ENCODE measurements at regions not wholly inside any gene's neighbourhood (a gene's known extent, or its start where the extent isn't known, plus 50 kb on each side); places are given as distances from the start of the nearest gene placed in this dataset.

DNA sequence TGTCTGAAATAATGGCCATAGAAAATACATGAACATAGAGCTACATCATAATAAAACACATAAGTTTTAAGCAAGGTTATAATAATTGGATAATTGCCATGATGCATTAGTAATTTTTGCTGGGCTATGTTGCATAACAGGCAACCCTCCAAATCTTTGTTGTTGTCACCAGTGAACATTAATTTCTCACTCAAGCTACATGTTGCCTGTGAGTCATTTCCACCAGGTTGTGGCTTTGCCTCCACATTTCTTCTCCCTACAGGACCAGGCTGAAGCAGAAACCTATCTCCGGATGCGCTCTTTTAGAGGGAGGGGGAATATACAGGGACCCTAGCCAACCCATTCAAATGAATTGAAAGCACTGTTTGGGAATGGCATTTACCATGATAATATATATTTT lies 347.7 kb downstream of the GABRG1 start:
- no peak for TF ChIP-seq POLR2A (IDR thresholded peaks at IDR 0.05; ENCODE audit: low read depth)
- no peak for TF ChIP-seq POLR2AphosphoS5 (IDR thresholded peaks at IDR 0.05)
- TF ChIP-seq, protein P1, sequence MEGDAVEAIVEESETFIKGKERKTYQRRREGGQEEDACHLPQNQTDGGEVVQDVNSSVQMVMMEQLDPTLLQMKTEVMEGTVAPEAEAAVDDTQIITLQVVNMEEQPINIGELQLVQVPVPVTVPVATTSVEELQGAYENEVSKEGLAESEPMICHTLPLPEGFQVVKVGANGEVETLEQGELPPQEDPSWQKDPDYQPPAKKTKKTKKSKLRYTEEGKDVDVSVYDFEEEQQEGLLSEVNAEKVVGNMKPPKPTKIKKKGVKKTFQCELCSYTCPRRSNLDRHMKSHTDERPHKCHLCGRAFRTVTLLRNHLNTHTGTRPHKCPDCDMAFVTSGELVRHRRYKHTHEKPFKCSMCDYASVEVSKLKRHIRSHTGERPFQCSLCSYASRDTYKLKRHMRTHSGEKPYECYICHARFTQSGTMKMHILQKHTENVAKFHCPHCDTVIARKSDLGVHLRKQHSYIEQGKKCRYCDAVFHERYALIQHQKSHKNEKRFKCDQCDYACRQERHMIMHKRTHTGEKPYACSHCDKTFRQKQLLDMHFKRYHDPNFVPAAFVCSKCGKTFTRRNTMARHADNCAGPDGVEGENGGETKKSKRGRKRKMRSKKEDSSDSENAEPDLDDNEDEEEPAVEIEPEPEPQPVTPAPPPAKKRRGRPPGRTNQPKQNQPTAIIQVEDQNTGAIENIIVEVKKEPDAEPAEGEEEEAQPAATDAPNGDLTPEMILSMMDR (IDR thresholded peaks at IDR 0.05): no peak
- TF ChIP-seq EP300 (IDR thresholded peaks at IDR 0.05): no peak
- H3K4me1 ChIP-seq: no peaks in the 10 kb centered on the region
- H3K4me3 ChIP-seq: no peak overlapping the region
- no peaks in the 10 kb centered on the region for H3K27me3 ChIP-seq
- H3K9me3 ChIP-seq: no peaks in the 10 kb centered on the region
- 93% methylated on average over 2 of the region's 2 CpGs for WGBS
- no peak for DNase-seq (ENCODE audit: extremely low spot score)
- H3K36me3 ChIP-seq: no peaks in the 10 kb centered on the region
- no peak overlapping the region for H3K27ac ChIP-seq (replicated peaks in 1 of 4)
- intact Hi-C loops (cut with DNase I): no loop called here

DNA sequence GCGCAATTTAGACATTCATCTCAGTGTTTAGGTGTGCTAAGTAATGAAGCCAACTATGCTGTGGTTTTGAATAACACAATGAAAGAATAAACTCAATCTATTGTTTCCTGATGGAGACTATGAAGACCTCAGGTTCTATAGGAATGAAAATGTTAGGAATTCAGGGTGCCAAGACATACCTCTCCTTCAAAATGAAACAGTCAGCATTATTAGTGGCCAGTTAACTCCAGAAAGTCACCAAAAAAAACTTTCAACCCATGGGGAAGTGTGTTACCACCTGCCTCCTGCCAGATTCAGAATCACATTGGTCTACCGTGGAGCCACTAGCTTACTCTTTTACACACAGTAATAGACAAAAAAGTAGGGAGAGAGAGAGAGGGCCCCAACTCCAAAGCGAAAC lies 352.9 kb downstream of the GABRG1 start:
- no peak for DNase-seq (ENCODE audit: extremely low spot score)
- Histone ChIP-seq H3K36me3 (no peaks in the 10 kb centered on the region), H3K27me3 (no peaks in the 10 kb centered on the region), H3K9me3 (no peaks in the 10 kb centered on the region), H3K4me3 (no peak overlapping the region), H3K27ac (replicated peaks in 1 of 4) (no peak overlapping the region), H3K4me1 (no peaks in the 10 kb centered on the region)
- 82% methylated on average over 3 of the region's 3 CpGs for WGBS
- no peak for TF ChIP-seq POLR2A (IDR thresholded peaks at IDR 0.05; ENCODE audit: low read depth)
- no peak for TF ChIP-seq EP300 (IDR thresholded peaks at IDR 0.05)
- TF ChIP-seq, protein P1 (IDR thresholded peaks at IDR 0.05): no peak
- TF ChIP-seq POLR2AphosphoS5 (IDR thresholded peaks at IDR 0.05): no peak
- intact Hi-C loops (cut with DNase I): no loop called here

DNA sequence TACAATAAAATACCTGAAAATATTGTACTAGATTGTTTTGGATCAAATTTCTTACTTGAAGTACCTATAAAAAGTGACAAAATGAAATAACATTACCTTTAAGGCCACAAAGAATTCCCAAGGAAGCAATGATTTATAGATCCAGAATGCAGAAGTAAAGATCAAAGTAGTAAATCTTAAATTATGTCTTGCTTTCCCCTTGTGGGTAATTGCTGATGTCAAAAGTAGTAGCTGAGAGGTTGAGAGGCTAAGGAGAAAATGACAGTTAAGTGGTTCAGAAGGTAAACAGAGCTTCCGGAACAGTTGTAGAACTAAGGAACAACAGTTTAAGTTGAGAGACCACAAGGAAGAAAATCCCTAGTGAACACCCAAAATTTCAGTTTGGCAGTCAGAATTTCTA lies 358.3 kb downstream of the GABRG1 start:
- DNase-seq (ENCODE audit: extremely low spot score): no peak

DNA sequence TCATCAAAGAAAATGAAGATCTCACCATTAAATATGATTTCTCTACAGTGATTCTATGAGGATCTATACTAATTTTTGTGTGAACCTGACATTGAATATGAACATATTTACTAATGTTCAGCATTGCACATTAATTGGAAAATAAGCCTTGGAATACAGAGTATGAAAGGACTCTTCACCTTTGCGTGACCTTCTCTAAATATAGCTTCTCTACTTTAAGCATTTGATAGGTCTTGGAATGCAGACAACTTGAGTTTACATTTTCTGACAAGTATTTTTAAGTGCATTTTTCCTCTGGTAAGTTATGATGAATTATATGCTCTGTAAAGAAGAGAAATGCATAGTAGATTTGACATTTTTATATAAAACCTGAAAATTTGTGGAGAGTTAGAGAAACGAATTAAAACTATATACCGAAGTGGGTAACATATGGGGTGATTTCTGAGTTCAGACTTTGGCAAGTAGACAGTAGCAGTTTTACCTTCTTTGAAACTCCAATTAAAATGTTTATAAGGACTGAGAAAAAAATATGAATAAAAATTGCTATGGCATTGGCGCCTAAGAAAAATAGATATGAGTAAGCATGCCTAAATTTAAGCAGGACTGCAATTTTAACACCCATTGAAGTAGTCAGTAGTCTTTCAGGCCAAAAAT lies 371.9 kb downstream of the GABRG1 start:
- WGBS: 43% methylated on average over 4 of the region's 4 CpGs
- DNase-seq (ENCODE audit: extremely low spot score): no peak
- Histone ChIP-seq H3K36me3 (no peaks in the 10 kb centered on the region), H3K27me3 (no peaks in the 10 kb centered on the region), H3K27ac (replicated peaks in 1 of 4) (no peak overlapping the region), H3K4me1 (peaks cover 0 to 14% (median 12%) of the 10 kb centered on the region in 4 donors), H3K9me3 (no peaks in the 10 kb centered on the region), H3K4me3 (no peak overlapping the region)
- no peak for TF ChIP-seq EP300 (IDR thresholded peaks at IDR 0.05)
- no peak for TF ChIP-seq POLR2AphosphoS5 (IDR thresholded peaks at IDR 0.05)
- TF ChIP-seq, protein P1 (IDR thresholded peaks at IDR 0.05): no peak
- no peak for TF ChIP-seq POLR2A (IDR thresholded peaks at IDR 0.05; ENCODE audit: low read depth)
- intact Hi-C loops (cut with DNase I): no loop called here

More for the DNA sequence above, 358.3 kb downstream of the GABRG1 start:
- WGBS: 69% methylated on average over 1 of the region's 1 CpG
- intact Hi-C loops (cut with DNase I): no loop called here
- no peaks in the 10 kb centered on the region for H3K4me1 ChIP-seq
- TF ChIP-seq POLR2AphosphoS5 (IDR thresholded peaks at IDR 0.05) (no peak), POLR2A (IDR thresholded peaks at IDR 0.05; ENCODE audit: low read depth) (no peak), EP300 (IDR thresholded peaks at IDR 0.05) (no peak)
- TF ChIP-seq, protein P1 (IDR thresholded peaks at IDR 0.05): no peak
- no peaks in the 10 kb centered on the region for H3K9me3 ChIP-seq
- H3K27ac ChIP-seq (replicated peaks in 1 of 4): no peak overlapping the region
- no peak overlapping the region for H3K4me3 ChIP-seq
- no peaks in the 10 kb centered on the region for H3K27me3 ChIP-seq
- no peaks in the 10 kb centered on the region for H3K36me3 ChIP-seq

DNA sequence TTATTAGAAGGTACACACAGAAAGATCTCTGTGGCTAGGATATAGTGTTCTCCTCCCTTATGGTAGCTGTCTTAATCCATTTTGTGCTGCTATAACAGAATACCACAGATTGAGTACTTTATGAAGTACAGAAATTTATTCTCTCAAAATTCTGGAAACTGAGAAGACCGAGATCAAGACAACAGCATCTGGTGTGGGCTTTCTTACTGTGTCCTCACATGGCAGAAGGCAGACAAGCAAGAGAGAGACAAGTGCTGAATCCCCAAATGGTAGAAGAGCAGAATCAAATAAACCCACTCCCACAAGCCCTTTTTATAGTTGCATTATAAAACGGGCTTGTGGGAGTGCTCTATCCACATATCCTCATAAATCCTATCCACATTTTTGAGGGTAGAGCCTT lies 373.1 kb downstream of the GABRG1 start:
- Histone ChIP-seq H3K4me1 (peaks cover 0 to 14% (median 12%) of the 10 kb centered on the region in 4 donors), H3K9me3 (no peaks in the 10 kb centered on the region), H3K36me3 (no peaks in the 10 kb centered on the region), H3K4me3 (no peak overlapping the region), H3K27me3 (no peaks in the 10 kb centered on the region), H3K27ac (replicated peaks in 1 of 4) (no peak overlapping the region)
- intact Hi-C loops (cut with DNase I): no loop called here
- DNase-seq (ENCODE audit: extremely low spot score): no peak
- TF ChIP-seq POLR2A (IDR thresholded peaks at IDR 0.05; ENCODE audit: low read depth): no peak
- no peak for TF ChIP-seq POLR2AphosphoS5 (IDR thresholded peaks at IDR 0.05)
- TF ChIP-seq, protein P1 (IDR thresholded peaks at IDR 0.05): no peak
- no peak for TF ChIP-seq EP300 (IDR thresholded peaks at IDR 0.05)
- 62% methylated on average over 2 of the region's 2 CpGs for WGBS
